Epithelial cell of proximal tubule (primary cell): ENCODE measurements at regions not wholly inside any gene's neighbourhood (a gene's known extent, or its start where the extent isn't known, plus 50 kb on each side); places are given as distances from the start of the nearest gene placed in this dataset.

Source experiments
- DNase-seq: peaks from one replicate; pipeline ENCODE4 v3.0.0-alpha.2; 2011; ENCODE audit warnings: low read depth
- H3K4me3 ChIP-seq: 2 replicates; pipeline ENCODE4 v1.5.1; 2011; ENCODE audit warnings: low read depth, mild to moderate bottlenecking, low read length
- CTCF ChIP-seq: conservative IDR thresholded peaks from 2 replicates; pipeline ENCODE4 v1.5.1; 2012; ENCODE audit warnings: low read depth, mild to moderate bottlenecking, low read length

- DNase-seq: no peak
- H3K4me3 ChIP-seq: no peak overlapping the region
- TF ChIP-seq CTCF: no peak
Observed at GRCh38 chr1:63012339-63012738, 228.4 kb downstream of the ATG4C start.

- no peak for TF ChIP-seq CTCF
- H3K4me3 ChIP-seq: no peak overlapping the region
- DNase-seq: no peak
Observed at GRCh38 chr1:63014267-63014666, 230.3 kb downstream of the ATG4C start.

GRCh38 chr1:63022319-63022718 is 238.4 kb downstream of the ATG4C start:
- H3K4me3 ChIP-seq: no peak overlapping the region
- no peak for DNase-seq
- TF ChIP-seq CTCF: no peak

- H3K4me3 ChIP-seq: no peak overlapping the region
- no peak for DNase-seq
- TF ChIP-seq CTCF: no peak
Observed at GRCh38 chr1:63023171-63023570, 239.2 kb downstream of the ATG4C start.

- H3K4me3 ChIP-seq: no peak overlapping the region
- DNase-seq: no peak
- no peak for TF ChIP-seq CTCF
Observed at GRCh38 chr1:63023637-63024036, 239.7 kb downstream of the ATG4C start.

GRCh38 chr1:63024132-63024531 is 240.2 kb downstream of the ATG4C start:
- no peak for TF ChIP-seq CTCF
- DNase-seq: no peak
- no peak overlapping the region for H3K4me3 ChIP-seq

- no peak for TF ChIP-seq CTCF
- no peak overlapping the region for H3K4me3 ChIP-seq
- DNase-seq: no peak
Observed at GRCh38 chr1:63027176-63027575, 243.2 kb downstream of the ATG4C start.
